Skeletal muscle cell (primary cell): ENCODE measurements at regions not wholly inside any gene's neighbourhood (a gene's known extent, or its start where the extent isn't known, plus 50 kb on each side); places are given as distances from the start of the nearest gene placed in this dataset.
"Not testable (repeated sequence)": the region's sequence is repeated elsewhere in the genome, so short reads cannot be mapped to it uniquely, and the experiment has no call there.

Experiments
- DNase-seq: peaks from one replicate; pipeline ENCODE4 v3.0.0-alpha.2; 2010; ENCODE audit warnings: low read depth
- H3K4me3 ChIP-seq: 2 replicates; pipeline ENCODE4 v1.5.1; 2011; ENCODE audit warnings: low read depth, mild to moderate bottlenecking, control low read depth, low read length, moderate library complexity

DNA sequence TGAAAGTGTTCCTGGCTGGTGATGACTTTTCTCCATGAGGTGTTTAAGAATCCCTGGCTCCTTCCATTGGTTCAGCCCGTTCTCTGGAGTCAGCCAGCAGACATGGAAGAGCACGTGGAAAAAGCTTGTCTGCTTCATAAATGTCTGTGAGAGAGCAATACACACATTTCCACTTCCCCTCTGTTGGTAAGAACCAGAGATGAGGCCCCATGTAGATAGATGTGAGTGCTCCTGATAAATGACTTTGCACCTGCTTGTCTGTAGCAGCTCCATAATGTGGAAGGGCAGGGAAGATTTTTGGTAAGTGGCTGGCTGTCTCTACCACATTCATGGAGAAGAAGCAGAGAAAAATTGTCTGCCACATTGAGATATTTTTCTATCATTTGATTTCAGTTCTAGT is 325.8 kb downstream of the LMO7 start:
- no peak overlapping the region for H3K4me3 ChIP-seq
- no peak for DNase-seq

DNA sequence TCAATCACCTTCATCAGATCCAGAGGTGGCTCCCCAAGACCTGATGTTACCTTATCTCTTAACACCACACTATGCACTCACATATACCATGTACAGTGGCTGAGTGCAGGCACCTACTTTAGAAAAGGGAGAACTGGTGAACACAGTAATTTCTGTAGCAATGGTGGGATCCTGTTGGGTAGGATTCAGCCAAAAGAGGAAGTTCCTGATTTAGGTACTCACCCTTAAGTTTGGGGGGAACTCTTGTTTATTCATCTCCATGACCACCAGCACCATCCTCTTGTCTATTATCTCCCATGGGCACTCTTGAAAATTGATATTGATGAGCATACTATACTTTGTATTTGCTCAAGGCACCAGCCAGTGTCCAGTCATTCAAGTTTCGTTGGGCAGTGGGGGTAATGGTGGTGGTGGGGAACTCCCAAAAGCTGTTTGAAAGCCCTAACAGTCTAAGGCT is 324.4 kb downstream of the LMO7 start:
- no peak overlapping the region for H3K4me3 ChIP-seq
- DNase-seq = no peak

DNA sequence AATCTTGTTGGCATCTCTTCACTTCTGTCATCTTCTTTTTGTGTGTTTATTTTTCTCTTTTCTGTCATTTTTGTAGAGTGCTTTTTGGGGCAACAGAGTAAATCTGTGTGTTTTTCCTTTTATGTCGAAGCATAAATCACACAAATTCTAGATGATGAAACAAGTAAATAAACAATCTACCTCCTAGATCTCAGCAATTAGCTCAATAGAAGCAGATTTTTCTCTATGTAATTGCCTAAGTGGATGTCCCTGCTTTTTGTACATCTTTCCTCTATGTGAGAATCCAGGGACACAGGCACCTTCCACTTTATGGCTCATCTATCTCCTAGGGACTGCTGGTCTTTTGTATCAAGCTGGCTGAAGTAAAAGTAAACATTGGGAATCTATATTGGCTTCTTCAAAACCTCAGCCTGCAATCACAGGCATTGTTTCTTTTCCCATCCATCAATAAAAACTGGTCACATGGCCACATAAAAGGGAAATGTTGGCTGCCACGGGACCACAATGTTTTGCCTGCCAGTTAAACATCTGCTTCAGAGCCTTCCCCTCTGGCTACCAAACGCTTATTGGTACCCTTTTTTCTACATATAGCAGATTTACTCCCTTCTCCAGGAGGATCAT is 323.8 kb downstream of the LMO7 start:
- H3K4me3 ChIP-seq = no peak overlapping the region
- DNase-seq = no peak

DNA sequence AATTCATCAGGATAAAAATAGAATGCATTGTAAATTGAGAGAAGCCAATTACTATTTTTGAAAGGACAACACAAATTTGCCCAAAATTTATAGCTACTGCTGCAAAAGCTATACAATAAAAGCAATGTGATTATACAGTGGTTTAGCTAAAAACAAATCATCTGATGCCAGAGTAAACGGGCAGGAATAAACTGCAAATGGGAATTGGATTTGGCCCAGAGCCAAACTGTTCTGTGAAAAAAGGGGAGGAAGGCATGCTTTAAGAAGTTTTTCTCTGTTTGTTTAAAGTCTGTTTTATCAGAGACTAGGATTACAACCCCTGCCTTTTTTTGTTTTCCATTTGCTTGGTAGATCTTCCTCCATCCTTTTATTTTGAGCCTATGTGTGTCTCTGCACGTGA is 317.5 kb downstream of the LMO7 start:
- DNase-seq, H3K4me3 ChIP-seq: not testable (repeated sequence)

DNA sequence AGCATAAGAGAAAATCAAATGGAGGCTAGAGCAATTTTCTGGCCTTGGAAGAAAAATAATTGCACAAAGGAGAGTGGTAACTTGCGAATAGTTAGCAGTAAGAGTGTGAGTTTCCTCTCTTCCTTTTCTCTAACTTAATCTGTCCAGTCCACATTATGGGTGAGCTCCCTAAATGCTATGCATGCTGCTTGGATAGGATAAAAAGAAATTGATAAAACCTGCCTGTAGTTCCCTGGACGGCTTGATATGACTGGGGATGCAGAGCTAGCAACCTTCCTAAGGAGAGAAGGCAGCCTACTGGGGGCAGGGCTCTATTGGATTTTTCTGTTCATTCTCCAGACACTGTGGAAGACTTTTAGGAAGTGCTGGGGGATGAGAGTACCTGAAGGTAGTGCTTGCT is 311.3 kb downstream of the LMO7 start:
- no peak for DNase-seq
- H3K4me3 ChIP-seq = no peak overlapping the region

DNA sequence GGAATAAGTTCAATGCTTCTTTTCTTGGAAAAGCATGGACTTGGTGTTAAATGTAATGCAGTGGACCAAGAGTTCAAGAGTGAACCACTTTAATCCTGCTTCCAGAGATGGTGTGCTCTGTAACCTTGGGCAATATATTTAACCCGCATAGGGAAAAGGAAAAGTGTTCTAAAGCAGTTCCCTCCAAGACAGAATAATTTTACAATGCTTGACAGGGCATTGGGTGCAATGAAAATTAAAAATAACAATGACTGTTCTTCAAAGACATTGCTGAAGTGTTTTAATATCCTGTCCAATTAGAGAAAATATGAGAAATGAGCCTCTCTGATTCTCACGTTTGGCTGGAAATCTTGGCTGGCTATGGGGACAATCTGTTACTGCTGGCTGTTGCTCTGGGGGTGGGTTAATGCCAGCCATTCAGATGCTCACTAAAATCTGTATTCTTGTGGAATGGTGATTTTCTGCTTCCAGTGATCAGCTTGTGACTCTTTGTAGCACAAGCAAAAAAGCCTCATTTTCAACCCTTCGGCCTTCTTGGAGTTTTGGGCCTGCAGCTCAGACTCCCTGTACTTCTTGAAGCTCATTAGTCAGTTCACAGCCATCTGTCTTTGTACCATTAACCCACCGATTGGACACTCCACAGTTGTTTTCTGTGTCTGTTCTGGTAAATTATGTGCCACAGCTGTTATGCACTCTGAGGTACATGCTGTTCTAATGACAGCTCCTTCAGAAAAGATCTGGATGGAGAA is 310.6 kb downstream of the LMO7 start:
- H3K4me3 ChIP-seq = no peak overlapping the region
- DNase-seq = peak; percentile 52

DNA sequence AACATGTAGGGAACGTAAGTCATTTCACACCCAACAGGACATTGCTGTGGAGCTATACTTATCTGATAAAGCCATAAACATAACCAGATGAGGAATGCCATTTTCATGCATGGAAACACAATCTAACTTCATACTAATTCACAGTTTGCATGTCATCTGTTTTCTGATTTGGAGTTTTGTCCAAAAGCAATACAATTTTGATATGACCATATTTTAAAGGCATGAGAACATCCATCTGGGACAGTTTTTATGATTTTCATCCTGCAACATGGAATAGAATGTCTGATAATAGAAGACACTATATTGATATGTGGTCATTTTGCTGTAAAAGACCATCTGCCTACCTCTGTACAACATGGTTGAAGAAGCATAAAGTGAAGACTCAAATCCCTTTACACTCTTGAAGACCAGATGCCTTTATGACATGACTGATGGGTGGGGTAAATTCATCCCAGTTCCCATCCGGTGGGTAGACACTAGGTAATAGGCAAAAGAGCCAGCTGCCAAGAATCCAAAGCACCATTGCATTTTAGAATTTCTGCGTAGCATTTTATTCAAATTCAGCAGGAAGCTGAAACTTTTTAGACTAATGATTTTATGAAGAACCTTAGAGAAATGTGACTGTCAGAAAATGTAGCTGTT is 309.8 kb downstream of the LMO7 start:
- DNase-seq = no peak

DNA sequence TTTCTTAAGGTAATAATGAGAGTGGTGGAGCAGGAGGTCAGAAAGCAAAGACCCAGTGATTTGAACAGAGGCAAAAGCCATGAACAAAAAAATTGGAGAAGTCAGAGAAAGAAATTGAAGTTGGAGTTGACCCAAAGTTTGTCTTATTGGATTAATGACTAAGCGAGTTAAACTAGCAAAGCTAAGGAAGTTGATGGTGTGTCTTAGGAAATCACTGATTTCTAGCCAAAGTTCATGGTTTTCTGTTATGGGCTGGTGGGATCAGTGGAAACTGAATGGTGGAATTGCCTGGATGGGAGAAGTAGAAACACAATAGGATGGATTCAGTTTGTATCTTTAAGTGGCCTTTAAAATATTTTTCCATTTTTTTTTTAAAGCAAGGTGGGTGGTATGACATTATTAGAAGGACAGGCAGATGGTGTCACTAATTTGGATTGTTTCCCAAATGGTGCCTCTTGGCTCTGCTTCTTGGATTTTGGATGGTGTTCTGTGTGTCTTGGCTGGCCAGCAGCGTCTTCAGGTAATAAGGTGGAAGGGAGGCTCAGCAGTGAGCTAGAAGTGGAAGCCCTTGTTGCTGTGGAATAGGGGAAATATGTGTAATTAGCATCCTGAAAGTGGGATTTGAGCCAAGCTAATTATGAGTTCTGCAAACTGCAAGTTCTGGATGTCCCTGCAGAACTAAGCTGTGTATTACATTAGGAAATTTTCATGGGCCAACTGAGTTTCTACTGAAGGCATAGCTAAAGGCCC is 302.9 kb downstream of the LMO7 start:
- peak; percentile 33 for DNase-seq
- H3K4me3 ChIP-seq = no peak overlapping the region

More for the DNA sequence above, 309.8 kb downstream of the LMO7 start:
- H3K4me3 ChIP-seq = no peak overlapping the region

DNA sequence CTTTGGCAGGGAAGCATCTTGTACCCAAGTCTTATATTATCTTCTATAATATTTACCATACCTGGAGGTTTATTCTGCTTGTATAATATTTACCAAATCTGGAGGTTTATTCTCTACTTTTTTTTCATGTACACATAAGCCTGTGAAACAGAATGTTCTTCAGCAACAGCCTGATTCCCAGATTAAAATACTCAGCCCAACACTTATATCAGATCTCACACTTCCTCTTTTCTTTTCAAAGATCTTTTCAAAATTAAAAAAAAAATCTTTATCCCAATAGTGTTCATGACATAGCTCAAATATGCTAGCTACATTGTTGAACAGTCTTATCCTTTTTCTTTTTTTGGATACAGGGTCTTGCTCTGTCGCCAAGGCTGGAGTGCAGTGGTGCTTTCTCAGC is 300.7 kb downstream of the LMO7 start:
- no peak overlapping the region for H3K4me3 ChIP-seq
- no peak for DNase-seq

DNA sequence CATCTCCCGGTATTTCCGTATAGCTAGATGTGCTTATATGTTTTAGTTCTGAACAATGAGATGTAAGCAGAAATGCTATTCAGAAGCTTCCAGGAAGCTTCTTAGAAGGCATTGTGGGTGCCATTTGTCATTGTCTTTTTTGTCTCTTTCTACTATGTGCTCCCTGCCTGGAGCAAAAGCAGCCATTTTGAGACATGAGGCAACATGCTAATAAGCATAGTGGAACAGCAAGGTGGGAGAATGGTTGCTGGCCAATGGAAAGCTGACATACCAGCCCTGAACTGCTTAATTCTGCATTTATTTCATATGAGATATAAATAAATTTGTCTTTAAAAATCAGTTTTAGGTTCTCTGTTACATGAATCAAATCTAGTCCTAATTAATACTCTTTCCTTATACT is 299.7 kb downstream of the LMO7 start:
- no peak overlapping the region for H3K4me3 ChIP-seq
- no peak for DNase-seq

DNA sequence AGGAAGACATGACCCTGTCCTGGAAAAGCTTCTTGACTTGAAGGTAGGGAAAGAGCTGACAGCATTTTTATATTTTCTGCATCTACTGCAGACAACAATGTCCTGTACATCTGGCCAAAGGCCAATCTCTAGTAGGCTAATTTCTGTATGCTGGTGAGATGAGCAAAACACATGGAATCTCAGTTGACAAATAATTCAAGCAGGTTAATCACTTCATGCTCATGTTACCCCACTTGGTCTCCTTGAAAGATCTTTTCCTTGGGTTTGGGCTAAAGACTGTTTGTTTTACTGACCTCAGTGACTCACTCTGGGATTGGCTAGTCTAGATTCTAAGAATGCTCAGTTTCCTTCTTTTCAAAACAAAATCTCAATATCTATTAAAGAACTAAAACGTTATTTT is 298.8 kb downstream of the LMO7 start:
- peak; percentile 43 for DNase-seq
- no peak overlapping the region for H3K4me3 ChIP-seq

DNA sequence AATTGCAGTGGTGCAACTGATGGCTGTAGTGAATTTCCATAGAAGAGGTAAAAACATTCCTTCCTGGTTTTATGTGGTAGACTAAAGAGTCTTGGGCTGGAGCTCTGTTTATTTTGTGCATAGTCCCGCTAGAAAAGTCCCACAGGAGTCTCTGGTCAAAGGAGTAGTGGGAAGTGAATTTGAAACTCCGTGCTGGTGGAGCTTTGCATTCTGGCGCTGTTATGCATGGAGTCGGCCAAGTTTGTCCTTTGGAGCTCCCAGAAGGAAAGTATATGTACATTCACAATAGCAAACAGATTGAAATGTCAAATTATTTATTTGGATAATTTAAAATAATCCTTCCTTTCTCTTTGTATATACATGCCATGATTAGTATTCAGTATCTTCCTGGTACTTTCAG is 296.5 kb downstream of the LMO7 start:
- peak; percentile 19 for DNase-seq
- no peak overlapping the region for H3K4me3 ChIP-seq

DNA sequence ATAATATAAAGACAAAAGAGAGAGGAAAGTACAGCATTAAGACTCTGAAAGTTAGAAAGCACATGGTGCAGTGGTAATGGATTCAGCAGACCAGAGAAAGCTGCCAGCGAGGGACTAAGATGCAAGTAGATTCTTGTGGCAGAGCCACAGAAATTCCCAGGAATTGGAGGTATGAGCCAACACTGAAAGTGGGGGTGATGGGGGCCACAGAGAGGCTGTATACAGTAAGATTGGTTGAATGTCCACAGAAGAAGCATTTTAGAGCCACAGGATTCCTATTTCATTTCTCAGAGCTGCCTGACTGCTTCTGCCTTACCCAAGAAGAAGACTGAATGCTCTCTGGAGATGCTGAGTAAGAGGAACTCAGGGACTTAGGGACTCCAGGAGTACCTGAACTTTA is 295.0 kb downstream of the LMO7 start:
- DNase-seq = peak; percentile 10
- no peak overlapping the region for H3K4me3 ChIP-seq

DNA sequence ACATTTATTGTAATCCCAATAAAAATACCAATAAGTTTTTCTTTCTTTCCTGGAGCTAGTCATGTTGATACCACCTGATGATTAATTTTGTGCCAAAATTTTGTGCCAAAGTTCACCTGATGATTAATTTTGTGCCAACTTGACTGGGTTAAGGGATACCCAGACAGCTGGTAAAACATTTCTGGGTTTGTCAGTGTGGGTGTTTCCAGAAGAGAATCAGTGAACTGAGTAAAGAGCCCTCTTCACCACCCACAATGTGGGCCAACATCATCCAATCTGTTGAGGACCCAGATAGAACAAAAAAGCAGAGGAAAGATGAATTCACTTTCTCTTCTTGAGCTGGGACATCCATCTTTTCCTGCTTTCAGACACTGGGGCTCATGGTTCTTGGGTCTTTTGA is 292.9 kb downstream of the LMO7 start:
- no peak overlapping the region for H3K4me3 ChIP-seq
- DNase-seq = no peak

DNA sequence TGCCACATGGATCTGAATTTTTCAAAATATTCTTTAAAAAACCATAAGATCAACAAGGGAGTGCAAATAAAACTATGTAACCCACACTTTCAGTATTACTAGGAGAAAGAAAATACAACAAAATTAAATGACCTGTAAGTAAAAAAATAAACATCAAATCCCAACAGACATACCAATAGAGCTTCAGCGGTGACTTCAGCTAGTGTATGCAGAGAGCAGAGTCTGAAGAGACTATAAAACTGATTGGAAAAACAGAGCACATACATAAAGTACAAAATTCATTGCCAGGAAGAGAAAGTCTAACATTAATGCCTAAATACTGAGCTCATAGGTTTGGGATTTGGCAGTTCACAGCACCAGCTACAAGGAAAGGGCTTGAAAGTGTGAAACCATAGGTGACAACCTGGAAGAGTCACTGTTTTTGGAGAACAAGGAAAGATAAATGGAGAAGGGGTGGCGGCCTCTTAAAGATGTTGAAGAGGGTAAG is 291.1 kb downstream of the LMO7 start:
- DNase-seq = peak; percentile 6
- no peak overlapping the region for H3K4me3 ChIP-seq

DNA sequence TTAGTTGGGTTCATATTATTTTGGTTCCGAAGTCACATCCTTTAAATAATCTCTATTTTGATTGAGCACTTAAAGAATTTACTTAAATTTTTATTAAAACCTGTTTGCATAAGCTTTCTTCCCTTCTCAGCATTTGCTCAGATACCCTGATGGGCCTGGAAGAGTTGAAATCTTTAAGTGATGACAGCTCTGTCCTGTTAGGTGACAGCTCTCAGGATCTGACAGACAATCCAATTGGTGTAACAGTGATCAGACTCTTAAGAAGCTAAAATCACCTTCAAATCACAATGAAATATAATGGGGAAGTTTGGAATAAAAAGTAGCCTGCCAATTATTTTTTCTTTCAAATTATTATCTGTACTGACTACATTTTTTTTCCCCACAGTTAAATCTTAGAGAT is 284.4 kb downstream of the LMO7 start:
- DNase-seq = no peak
- no peak overlapping the region for H3K4me3 ChIP-seq

DNA sequence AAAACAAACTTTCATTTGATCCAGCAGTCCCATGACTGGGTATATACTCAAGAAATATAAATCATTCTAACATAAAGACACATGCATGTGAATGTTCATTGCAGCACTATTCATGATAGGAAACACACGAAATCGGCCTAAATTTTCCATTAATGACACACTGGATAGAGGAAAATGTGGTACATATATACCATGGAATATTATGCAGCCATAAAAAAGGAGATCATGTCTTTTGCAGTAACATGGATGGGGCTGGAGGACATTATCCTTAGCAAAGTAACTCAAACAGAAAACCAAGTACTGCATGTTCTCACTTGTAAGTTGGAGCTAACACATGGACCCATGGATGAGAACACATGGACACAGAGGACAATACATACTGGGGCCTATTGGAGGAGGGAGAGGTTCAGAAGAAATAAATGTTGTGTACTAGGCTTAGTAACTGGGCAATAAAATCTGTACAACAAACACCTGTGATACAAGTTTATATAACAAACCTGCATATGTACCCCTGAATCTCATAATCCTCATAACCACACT is 283.6 kb downstream of the LMO7 start:
- no peak for DNase-seq
- no peak overlapping the region for H3K4me3 ChIP-seq

DNA sequence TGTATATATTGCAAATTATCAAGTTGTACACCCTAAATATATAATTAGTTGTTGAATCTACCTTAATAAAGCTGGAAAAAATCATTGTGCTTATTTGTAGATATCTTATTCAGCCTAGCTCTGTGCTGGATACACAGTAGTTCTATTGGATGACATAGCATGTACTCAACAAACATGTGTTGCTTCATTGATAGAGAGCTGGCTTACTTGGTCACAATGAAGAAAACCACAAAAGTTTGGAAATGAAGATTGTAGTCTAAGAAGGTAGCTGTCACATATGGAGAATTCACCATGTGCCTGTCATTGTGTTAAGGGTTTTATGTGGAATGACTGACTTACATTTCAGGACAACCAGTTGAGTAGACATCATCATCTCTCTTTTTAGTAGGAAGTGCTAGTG is 278.9 kb downstream of the LMO7 start:
- no peak for DNase-seq
- no peak overlapping the region for H3K4me3 ChIP-seq

DNA sequence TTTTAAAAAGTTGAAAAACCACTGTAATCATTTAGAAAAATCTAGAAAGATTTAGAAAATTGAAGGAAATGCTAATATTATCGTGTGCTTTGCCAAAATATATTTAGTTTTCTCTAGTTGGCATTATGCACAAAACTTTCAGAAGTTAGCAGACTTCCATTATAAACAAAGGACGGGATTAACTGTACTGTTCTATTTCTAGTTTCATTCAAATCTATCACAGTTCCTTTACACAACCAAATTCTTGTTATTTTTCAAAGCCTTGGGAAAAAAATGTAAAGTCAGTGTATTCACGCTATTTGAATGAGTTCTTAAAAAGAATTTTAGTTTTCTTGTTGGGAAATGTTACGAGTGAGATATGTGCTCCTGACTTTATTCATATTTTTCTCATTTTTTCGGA is 277.8 kb downstream of the LMO7 start:
- H3K4me3 ChIP-seq = no peak overlapping the region
- DNase-seq = no peak

DNA sequence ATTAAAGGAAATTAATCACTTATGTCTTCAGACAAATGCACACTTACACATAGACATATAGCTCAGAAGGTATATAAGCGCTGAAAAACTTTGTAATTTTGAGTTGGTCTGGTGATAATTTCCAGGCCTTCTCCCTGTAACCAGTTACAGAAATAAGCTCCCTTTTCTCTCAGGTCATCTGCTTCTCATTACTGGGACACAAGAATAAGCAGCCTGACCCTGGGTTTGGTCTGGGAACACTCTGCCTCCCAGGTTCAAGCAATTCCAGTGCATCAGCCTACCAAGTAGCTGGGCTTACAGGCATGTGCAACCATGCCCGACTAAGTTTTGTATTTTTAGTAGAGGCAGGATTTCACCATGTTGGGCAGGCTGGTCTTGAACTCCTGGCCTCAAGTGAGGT is 274.5 kb downstream of the LMO7 start:
- no peak overlapping the region for H3K4me3 ChIP-seq
- no peak for DNase-seq
